ENCODE measurements at regions not wholly inside any gene's neighbourhood (a gene's known extent, or its start where the extent isn't known, plus 50 kb on each side); places are given as distances from the start of the nearest gene placed in this dataset.

DNA sequence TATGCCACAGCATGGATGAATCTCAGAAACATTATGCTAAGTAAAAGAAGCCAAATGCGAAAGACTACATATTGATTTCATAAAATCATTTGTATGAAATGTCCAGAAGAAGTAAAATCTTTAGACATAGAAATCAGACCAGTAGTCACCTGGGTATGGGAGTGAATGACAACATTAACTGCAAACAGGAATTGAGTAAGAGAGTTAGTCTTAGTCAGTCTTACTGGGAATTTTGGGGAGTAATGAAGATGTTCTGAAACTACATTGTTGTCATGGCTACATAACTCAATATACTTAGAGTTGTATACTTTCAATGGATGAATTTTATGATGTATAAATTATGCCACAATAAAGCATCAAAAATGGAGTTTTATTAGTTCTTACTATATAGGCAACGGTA is 107.8 kb upstream of the CHORDC1 start:
- Histone ChIP-seq H3K9me3 (replicated peaks; ENCODE audit: control insufficient read depth, insufficient read depth, low read length) (no peaks in the 10 kb centered on the region), H3K79me2 (ENCODE audit: control insufficient read depth, insufficient read depth, low read length) (no peaks in the 10 kb centered on the region), H2AFZ (ENCODE audit: low read depth, low read length) (no peak overlapping the region)

More for the DNA sequence above, 107.8 kb upstream of the CHORDC1 start:
- Histone ChIP-seq H3K27me3 (ENCODE audit: control insufficient read depth in 2 of 2, insufficient read depth in 2 of 2, low read length in 2 of 2) (no peaks in the 10 kb centered on the region), H3K4me3 (replicated peaks in 1 of 3; ENCODE audit: insufficient read depth in 1 of 3, low read depth in 1 of 3, low read length in 3 of 3) (no peak overlapping the region), H4K20me1 (replicated peaks; ENCODE audit: control insufficient read depth, extremely low read depth, insufficient read depth, low read length) (no peaks in the 10 kb centered on the region), H3K4me2 (ENCODE audit: insufficient read depth, low read length) (no peak overlapping the region), H3K36me3 (ENCODE audit: control insufficient read depth in 2 of 2, extremely low read depth in 1 of 2, insufficient read depth in 2 of 2, low read length in 2 of 2) (no peaks in the 10 kb centered on the region), H3K9me1 (replicated peaks; ENCODE audit: control insufficient read depth, extremely low read depth, insufficient read depth, low read length) (no peaks in the 10 kb centered on the region), H3K4me1 (ENCODE audit: control insufficient read depth, extremely low read depth, insufficient read depth, low read length) (no peaks in the 10 kb centered on the region), H3K9ac (replicated peaks; ENCODE audit: extremely low read depth, insufficient read depth, low read length) (no peak overlapping the region), H3K27ac (ENCODE audit: insufficient read depth, low read depth, low read length) (no peak overlapping the region)
- dilution Hi-C loops (cut with MboI; ENCODE audit: extremely low pct_ligation_motif_present, low sequenced_read_pairs): no loop called here
- intact Hi-C loops (cut with micrococcal nuclease): no loop called here
- BruUV-seq (replicated peaks): no TSS peak
- no peak for FAIRE-seq
- TF ChIP-seq JUN (IDR thresholded peaks at IDR 0.05; ENCODE audit: borderline replicate concordance, insufficient read depth, insufficient read length, low read depth) (no peak), GATA2 (IDR thresholded peaks at IDR 0.05; ENCODE audit: insufficient read depth, insufficient read length, low read depth, low read length) (no peak), MYC (IDR thresholded peaks at IDR 0.05; ENCODE audit: low read depth, low read length) (no peak), POLR2AphosphoS5 (IDR thresholded peaks at IDR 0.05; ENCODE audit: insufficient read depth, low read depth, low read length) (no peak), EZH2 (IDR thresholded peaks at IDR 0.05; ENCODE audit: borderline replicate concordance, low read depth, low read length, severe bottlenecking) (no peak), FOS (IDR thresholded peaks at IDR 0.05; ENCODE audit: borderline replicate concordance, insufficient read depth, low read length) (no peak), POLR2A (IDR thresholded peaks at IDR 0.05; ENCODE audit: low read depth, low read length) (no peak)
- TF ChIP-seq, protein P1, sequence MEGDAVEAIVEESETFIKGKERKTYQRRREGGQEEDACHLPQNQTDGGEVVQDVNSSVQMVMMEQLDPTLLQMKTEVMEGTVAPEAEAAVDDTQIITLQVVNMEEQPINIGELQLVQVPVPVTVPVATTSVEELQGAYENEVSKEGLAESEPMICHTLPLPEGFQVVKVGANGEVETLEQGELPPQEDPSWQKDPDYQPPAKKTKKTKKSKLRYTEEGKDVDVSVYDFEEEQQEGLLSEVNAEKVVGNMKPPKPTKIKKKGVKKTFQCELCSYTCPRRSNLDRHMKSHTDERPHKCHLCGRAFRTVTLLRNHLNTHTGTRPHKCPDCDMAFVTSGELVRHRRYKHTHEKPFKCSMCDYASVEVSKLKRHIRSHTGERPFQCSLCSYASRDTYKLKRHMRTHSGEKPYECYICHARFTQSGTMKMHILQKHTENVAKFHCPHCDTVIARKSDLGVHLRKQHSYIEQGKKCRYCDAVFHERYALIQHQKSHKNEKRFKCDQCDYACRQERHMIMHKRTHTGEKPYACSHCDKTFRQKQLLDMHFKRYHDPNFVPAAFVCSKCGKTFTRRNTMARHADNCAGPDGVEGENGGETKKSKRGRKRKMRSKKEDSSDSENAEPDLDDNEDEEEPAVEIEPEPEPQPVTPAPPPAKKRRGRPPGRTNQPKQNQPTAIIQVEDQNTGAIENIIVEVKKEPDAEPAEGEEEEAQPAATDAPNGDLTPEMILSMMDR (IDR thresholded peaks at IDR 0.05; ENCODE audit: extremely low read depth in 1 of 2, insufficient read depth in 1 of 2, low read depth in 1 of 2, low read length in 2 of 2): no peak
- TF ChIP-seq, protein P2, sequence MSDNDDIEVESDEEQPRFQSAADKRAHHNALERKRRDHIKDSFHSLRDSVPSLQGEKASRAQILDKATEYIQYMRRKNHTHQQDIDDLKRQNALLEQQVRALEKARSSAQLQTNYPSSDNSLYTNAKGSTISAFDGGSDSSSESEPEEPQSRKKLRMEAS (IDR thresholded peaks at IDR 0.05; ENCODE audit: insufficient read depth, insufficient read length): no peak
- POLR2A ChIA-PET: no interaction called here
- DNase-seq (ENCODE audit: low read depth, low spot score): no peak
- CTCF ChIA-PET: no interaction called here

Data from endothelial cell of umbilical vein (primary cell).